Breast epithelium (tissue), 3 donors: ENCODE measurements at regions not wholly inside any gene's neighbourhood (a gene's known extent, or its start where the extent isn't known, plus 50 kb on each side); places are given as distances from the start of the nearest gene placed in this dataset.

Experiments used
- POLR2AphosphoS5 ChIP-seq, 3 donors: sonication (generic); formaldehyde crosslinking; IDR thresholded peaks; one replicate each; pipeline ENCODE4 v1.6.1; 2017; ENCODE audit warnings: antibody characterized with exemption in 3 of 3
- TF ChIP-seq, protein P1 (sequence below), 3 donors: fragments of 450-650 bp; IDR thresholded peaks; one replicate each; pipeline ENCODE4 v1.5.1; 2016 to 2017; ENCODE audit warnings: antibody characterized with exemption in 3 of 3, mild to moderate bottlenecking in 3 of 3, moderate library complexity in 3 of 3

GRCh38 chr1:187498028-187498427, 669.3 kb downstream of the PLA2G4A start:
- no peak for TF ChIP-seq POLR2AphosphoS5 (IDR thresholded peaks at IDR 0.05)
- TF ChIP-seq, protein P1, sequence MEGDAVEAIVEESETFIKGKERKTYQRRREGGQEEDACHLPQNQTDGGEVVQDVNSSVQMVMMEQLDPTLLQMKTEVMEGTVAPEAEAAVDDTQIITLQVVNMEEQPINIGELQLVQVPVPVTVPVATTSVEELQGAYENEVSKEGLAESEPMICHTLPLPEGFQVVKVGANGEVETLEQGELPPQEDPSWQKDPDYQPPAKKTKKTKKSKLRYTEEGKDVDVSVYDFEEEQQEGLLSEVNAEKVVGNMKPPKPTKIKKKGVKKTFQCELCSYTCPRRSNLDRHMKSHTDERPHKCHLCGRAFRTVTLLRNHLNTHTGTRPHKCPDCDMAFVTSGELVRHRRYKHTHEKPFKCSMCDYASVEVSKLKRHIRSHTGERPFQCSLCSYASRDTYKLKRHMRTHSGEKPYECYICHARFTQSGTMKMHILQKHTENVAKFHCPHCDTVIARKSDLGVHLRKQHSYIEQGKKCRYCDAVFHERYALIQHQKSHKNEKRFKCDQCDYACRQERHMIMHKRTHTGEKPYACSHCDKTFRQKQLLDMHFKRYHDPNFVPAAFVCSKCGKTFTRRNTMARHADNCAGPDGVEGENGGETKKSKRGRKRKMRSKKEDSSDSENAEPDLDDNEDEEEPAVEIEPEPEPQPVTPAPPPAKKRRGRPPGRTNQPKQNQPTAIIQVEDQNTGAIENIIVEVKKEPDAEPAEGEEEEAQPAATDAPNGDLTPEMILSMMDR (IDR thresholded peaks at IDR 0.05), result no peak
